ENCODE measurements at regions not wholly inside any gene's neighbourhood (a gene's known extent, or its start where the extent isn't known, plus 50 kb on each side); places are given as distances from the start of the nearest gene placed in this dataset.

- DNase-seq (ENCODE audit: low spot score in 2 of 2), result no peak
- Mint-ChIP-seq H3K36me3 (peaks cover 11 to 21% of the 10 kb centered on the region in 2 donors), H3K27ac (no peak overlapping the region), H3K9me3 (peaks cover 6 to 19% of the 10 kb centered on the region in 2 donors)
- no peak for ATAC-seq
Measured at GRCh38 chr9:91086657-91087461, 274.9 kb downstream of the AUH start.

DNA sequence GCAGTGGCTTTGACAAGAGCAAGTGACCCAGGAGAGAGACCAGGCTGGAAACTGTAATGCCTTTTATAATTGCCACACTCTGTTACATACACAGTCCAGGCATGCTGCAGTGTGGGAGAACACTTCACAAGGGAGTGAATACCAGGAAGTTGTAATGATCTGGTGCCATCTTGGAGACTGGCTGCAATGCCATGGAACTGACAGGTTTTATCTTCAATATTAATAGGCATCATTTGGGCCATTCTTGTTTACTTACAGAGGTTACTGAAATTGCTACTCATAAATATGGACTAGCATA is 274.3 kb downstream of the AUH start:
- H3K9me3 Mint-ChIP-seq, result peaks cover 6 to 19% of the 10 kb centered on the region in 2 donors
- DNase-seq (ENCODE audit: low spot score in 2 of 2), result no peak
- ATAC-seq, result no peak
- no peak overlapping the region for H3K27ac Mint-ChIP-seq
- H3K36me3 Mint-ChIP-seq, result peaks cover 11 to 21% of the 10 kb centered on the region in 2 donors

DNA sequence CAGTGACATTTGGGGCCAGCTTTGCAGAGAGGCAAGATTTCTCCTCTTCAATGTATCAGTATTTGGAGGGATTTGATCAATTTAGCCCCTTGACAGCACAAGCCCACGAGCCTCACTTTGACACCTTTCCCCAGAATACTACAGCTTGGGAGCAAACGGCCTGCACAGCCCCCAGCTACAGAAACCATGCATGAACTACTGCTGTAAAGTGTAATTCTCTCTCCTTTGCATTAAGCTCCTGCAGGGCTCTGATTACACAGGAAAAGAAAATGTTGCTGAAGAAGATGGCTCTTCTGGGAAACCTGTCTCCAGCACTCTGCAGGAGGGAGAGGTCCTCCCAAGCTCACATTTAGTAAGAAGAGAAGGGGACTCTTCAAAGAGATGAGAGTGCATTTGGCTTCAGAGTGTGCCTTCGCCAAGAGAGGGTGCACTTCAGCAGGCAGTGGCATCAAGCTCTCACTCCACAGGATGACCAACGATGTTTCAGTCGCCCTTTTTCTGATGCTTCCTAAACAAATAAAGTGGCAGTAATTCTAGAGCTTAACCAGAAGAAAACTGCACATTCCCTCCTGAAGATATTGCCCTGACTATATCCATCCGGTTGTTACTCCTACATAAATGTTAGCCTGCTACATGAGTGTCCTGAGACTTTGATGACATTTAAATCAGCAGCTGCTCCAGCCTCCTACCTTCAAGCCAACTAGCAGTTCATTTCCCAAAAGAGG is 272.2 kb downstream of the AUH start:
- Mint-ChIP-seq H3K9me3 (peaks cover 20 to 26% of the 10 kb centered on the region in 2 donors), H3K36me3 (peaks cover 26 to 42% of the 10 kb centered on the region in 2 donors), H3K27ac (no peak overlapping the region)
- DNase-seq (ENCODE audit: low spot score in 2 of 2) (no peak), ATAC-seq (peak; percentile 37)

GRCh38 chr9:91090130-91090410 is 271.6 kb downstream of the AUH start:
- H3K36me3 Mint-ChIP-seq, result peaks cover 31 to 44% of the 10 kb centered on the region in 2 donors
- no peak for DNase-seq (ENCODE audit: low spot score in 2 of 2)
- no peak overlapping the region for H3K27ac Mint-ChIP-seq
- peaks cover 20 to 26% of the 10 kb centered on the region in 2 donors for H3K9me3 Mint-ChIP-seq
- no peak for ATAC-seq

DNA sequence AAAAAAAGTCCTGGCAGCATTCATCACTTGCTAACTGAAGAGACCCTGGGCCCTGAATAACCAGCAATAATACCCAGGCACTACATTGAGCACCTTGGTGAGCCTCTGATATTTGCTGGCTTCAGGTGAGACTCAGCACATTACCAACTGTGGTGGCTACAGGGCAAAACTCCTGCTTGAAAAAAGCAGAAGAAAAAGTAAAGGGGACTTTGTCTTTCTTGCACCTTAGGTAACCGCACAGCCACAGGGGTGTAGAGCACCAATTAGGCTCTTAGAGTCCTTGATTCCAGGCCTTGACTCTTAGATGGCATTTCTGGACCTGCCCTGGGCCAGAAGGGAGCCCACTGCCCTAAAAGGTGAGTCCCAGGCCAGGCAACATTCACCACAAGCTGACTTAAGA is 269.5 kb downstream of the AUH start:
- DNase-seq (ENCODE audit: low spot score in 2 of 2), result no peak
- H3K9me3 Mint-ChIP-seq, result peaks cover 16 to 27% of the 10 kb centered on the region in 2 donors
- ATAC-seq, result no peak
- peaks cover 41 to 50% of the 10 kb centered on the region in 2 donors for H3K36me3 Mint-ChIP-seq
- no peak overlapping the region for H3K27ac Mint-ChIP-seq

GRCh38 chr9:91094324-91095088 is 267.2 kb downstream of the AUH start:
- Mint-ChIP-seq H3K9me3 (peaks cover 14 to 18% of the 10 kb centered on the region in 2 donors), H3K27ac (no peak overlapping the region), H3K36me3 (peaks cover 34 to 37% of the 10 kb centered on the region in 2 donors)
- ATAC-seq (peak in 1 of 2 donors; percentile 72), DNase-seq (ENCODE audit: low spot score in 2 of 2) (no peak)

DNA sequence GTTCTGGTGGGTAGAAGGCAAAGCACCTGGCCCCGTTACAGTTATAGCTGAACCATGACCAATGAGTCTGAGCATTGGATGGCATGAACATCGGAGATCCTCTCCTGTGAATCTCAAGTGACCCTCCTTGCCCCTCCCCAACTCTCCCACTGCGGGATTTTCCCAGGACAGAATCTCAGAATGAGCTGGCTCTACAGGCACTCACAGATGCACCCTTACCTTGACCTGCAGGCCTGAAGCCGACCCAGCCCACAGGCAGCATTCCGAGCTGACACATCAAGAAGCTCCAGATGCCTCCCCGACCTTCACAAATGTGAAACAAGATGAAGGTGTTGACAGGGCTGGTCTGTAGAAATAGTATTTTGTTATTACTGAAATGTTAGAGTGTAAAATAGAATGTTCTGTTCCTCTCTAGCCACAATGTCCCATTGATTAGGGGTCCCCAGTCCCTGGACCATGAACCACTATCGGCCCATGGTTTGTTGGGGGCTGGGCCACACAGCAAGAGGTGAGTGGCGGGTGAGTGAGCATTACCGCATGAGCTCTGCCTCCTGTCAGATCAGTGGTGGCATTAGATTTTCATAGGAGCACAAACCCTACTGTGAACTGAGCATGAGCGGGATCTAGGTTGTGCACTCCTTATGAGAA is 263.4 kb downstream of the AUH start:
- no peak overlapping the region for H3K27ac Mint-ChIP-seq
- DNase-seq (ENCODE audit: low spot score in 2 of 2), result no peak

GRCh38 chr9:91099436-91099835 is 262.3 kb downstream of the AUH start:
- Mint-ChIP-seq H3K27ac (peak overlapping the region; percentile 91 to 93), H3K36me3 (peaks cover 21 to 23% of the 10 kb centered on the region in 2 donors), H3K9me3 (peaks cover 0 to 6% of the 10 kb centered on the region in 2 donors)
- DNase-seq (ENCODE audit: low spot score in 2 of 2) (no peak), ATAC-seq (no peak)

More for the DNA sequence above, 263.4 kb downstream of the AUH start:
- H3K36me3 Mint-ChIP-seq, result peaks cover 32 to 34% of the 10 kb centered on the region in 2 donors
- peaks cover 8 to 16% of the 10 kb centered on the region in 2 donors for H3K9me3 Mint-ChIP-seq
- no peak for ATAC-seq

GRCh38 chr9:91100878-91101450 is 260.8 kb downstream of the AUH start:
- peaks cover 13 to 15% of the 10 kb centered on the region in 2 donors for H3K36me3 Mint-ChIP-seq
- no peak for DNase-seq (ENCODE audit: low spot score in 2 of 2)
- H3K9me3 Mint-ChIP-seq, result peaks cover 0 to 6% of the 10 kb centered on the region in 2 donors
- ATAC-seq, result peak in 1 of 2 donors; percentile 0
- H3K27ac Mint-ChIP-seq, result peak overlapping the region; percentile 91 to 93

DNA sequence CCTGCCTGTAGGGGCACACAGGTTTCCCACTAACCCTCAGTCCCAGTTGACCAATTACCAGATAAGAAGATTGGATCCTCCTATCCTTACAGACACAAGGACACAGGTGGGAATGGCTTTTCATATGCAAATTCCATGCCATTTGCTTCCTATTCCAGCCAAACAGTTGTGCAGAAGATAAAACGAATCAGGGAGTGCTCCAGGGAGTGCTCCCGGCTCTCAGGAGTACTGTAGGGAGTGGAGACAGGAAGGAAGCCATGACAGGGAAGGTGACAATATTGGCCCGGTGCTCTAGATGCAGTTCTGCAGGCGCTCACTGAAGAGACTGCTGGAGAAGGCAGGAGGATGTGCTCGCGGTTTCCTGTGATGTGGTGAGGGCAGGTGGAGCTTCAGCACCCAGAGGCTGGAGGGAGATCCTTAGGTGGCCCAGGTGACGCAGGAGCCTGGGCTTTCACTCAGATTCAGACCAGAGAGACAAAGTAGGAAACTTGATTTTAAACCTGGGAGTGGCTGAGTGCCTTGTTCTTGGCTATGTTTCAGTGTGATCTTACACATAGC is 260.0 kb downstream of the AUH start:
- peak overlapping the region; percentile 67 to 91 for H3K27ac Mint-ChIP-seq
- DNase-seq (ENCODE audit: low spot score in 2 of 2) (peak; percentile 78 to 88), ATAC-seq (peak; percentile 83)
- H3K36me3 Mint-ChIP-seq, result peaks cover 10 to 12% of the 10 kb centered on the region in 2 donors
- H3K9me3 Mint-ChIP-seq, result peaks cover 0 to 5% of the 10 kb centered on the region in 2 donors

DNA sequence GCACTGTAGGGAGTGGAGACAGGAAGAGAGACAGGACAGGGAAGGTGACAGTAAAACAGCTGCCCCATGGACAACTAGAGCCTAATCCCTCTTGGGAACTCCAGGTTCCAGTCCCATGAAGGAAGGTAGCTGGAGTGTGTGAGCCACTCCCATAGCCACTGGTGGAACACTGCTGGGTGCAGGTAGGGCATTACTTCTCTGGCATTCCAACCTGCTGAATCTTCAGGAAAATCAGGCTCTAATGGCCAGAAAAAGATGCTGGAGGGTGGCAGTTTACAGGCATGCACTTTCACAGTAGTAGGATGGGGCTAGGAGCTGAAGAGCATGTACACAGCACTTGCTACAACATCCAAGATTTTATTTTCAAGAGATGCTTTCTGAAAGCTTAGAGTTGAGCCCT is 259.4 kb downstream of the AUH start:
- peaks cover 4 to 7% of the 10 kb centered on the region in 2 donors for H3K36me3 Mint-ChIP-seq
- H3K9me3 Mint-ChIP-seq, result no peaks in the 10 kb centered on the region
- peak overlapping the region; percentile 67 to 91 for H3K27ac Mint-ChIP-seq
- DNase-seq (ENCODE audit: low spot score in 2 of 2) (no peak), ATAC-seq (no peak)

DNA sequence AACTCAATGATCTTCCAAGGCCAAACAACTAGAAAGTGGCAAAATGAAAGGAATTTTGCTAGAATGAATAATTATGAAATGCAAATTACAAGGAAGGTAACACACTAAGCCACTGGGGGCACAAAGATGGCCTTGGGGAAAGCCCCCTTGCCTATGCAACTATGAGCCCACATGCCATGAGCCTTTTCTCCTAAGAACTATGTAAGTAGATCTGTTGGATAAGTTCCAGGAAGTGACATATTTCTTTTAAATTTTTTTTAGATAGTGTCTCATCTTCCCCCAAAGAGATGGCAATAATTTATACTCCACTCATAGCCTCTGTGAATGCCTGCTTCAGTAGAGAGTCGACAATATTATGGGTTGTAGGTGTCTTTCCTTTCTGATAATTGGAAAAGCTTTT is 257.8 kb downstream of the AUH start:
- DNase-seq (ENCODE audit: low spot score in 2 of 2) (no peak), ATAC-seq (no peak)
- H3K36me3 Mint-ChIP-seq, result peaks cover 4 to 11% of the 10 kb centered on the region in 2 donors
- peaks cover 0 to 4% of the 10 kb centered on the region in 2 donors for H3K9me3 Mint-ChIP-seq
- no peak overlapping the region for H3K27ac Mint-ChIP-seq

- DNase-seq (ENCODE audit: low spot score in 2 of 2) (no peak), ATAC-seq (no peak)
- Mint-ChIP-seq H3K9me3 (peaks cover 7 to 18% of the 10 kb centered on the region in 2 donors), H3K27ac (no peak overlapping the region), H3K36me3 (peaks cover 0 to 38% of the 10 kb centered on the region in 2 donors)
Measured at GRCh38 chr9:91106415-91107081, 255.2 kb downstream of the AUH start.

GRCh38 chr9:91111226-91111625 is 250.5 kb downstream of the AUH start:
- DNase-seq (ENCODE audit: low spot score in 2 of 2), result no peak
- Mint-ChIP-seq H3K27ac (no peak overlapping the region), H3K36me3 (peaks cover 0 to 53% of the 10 kb centered on the region in 2 donors), H3K9me3 (peaks cover 10 to 30% of the 10 kb centered on the region in 2 donors)
- ATAC-seq, result no peak

DNA sequence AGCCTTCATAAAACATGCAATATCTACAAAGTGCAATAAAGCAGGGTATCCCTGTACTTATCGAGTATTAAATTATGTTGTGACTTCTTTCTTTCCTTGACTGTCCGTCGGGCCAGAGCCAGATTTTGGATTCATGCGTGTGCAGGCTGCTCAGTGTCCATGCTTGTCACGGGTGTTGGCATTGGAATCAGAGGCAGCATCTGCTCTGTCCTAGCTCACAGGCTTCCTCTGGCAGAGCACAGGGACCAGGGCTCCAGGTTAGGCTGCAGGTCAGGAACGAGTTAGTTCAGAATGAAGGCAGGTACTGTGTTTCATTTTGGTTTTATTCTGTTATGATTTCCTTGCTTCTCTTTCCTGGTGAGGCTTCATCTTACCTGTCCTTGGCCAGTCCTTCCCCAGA is 249.8 kb downstream of the AUH start:
- DNase-seq (ENCODE audit: low spot score in 2 of 2) (no peak), ATAC-seq (no peak)
- Mint-ChIP-seq H3K36me3 (peaks cover 0 to 53% of the 10 kb centered on the region in 2 donors), H3K9me3 (peaks cover 10 to 30% of the 10 kb centered on the region in 2 donors), H3K27ac (no peak overlapping the region)
